ENCODE measurements at regions not wholly inside any gene's neighbourhood (a gene's known extent, or its start where the extent isn't known, plus 50 kb on each side); places are given as distances from the start of the nearest gene placed in this dataset.

DNA sequence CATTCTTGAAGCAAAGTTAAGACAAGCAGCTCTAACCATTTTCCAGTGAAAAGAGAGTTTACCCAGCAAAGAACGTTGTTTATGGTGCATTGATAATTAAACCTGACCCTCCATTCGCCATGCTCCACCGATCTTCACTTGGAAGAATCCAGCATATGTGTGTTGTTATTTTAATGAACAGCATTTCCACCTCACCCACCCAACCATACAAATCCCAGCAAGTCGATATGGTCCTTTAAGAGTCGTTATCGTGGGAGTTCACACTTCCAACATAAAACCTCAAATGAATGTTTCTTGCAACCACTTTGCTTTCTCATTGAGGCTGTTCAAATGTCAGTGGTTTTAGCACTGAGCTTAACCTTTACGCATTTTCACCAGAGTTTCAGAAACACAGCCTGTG lies 147.4 kb upstream of the LDB2 start:
- no peak overlapping the region for H3K27ac ChIP-seq
- no peaks in the 10 kb centered on the region for H3K27me3 ChIP-seq
- no peak overlapping the region for H3K4me3 ChIP-seq
- TF ChIP-seq, protein P1, sequence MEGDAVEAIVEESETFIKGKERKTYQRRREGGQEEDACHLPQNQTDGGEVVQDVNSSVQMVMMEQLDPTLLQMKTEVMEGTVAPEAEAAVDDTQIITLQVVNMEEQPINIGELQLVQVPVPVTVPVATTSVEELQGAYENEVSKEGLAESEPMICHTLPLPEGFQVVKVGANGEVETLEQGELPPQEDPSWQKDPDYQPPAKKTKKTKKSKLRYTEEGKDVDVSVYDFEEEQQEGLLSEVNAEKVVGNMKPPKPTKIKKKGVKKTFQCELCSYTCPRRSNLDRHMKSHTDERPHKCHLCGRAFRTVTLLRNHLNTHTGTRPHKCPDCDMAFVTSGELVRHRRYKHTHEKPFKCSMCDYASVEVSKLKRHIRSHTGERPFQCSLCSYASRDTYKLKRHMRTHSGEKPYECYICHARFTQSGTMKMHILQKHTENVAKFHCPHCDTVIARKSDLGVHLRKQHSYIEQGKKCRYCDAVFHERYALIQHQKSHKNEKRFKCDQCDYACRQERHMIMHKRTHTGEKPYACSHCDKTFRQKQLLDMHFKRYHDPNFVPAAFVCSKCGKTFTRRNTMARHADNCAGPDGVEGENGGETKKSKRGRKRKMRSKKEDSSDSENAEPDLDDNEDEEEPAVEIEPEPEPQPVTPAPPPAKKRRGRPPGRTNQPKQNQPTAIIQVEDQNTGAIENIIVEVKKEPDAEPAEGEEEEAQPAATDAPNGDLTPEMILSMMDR (IDR thresholded peaks at IDR 0.05): no peak
- TF ChIP-seq POLR2A (IDR thresholded peaks at IDR 0.05): no peak
- H3K36me3 ChIP-seq: no peaks in the 10 kb centered on the region
- no peak for DNase-seq
- H3K4me1 ChIP-seq: no peaks in the 10 kb centered on the region
- H3K9me3 ChIP-seq: no peaks in the 10 kb centered on the region
- intact Hi-C loops (cut with DNase I; ENCODE audit: low total_unique reads): no loop called here

DNA sequence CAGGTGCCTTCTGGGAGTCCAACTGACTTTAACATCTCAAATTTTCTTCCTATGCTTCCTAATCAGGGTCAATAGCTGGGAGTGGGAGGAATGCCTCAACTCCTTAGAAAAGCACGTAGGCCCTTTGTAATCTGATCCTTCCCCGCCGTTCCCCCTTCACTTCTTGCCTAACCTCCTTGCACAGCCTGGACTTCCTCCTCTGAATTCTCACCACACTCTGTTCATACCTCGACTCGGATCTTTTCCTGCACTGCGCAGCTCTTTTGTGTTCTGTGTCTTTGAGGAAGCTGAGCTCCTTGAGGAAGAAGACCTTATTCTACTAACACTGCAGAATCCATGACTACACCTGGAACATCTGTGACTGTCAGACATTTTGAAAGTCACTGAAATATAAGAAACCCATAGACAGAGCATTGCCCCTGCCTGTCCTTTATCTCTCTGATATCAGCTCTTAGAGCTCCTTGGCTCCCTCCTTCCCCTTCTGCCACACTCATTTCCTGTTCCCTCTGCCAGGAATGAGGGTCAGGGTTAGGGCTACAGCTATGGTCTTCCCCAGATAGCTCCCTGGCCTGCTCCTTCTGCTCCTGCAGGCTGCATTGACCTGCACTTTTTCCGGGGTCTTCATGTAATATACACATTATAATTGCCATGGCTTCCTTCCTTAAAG lies 140.2 kb upstream of the LDB2 start:
- no peak for DNase-seq
- no peak overlapping the region for H3K27ac ChIP-seq
- H3K27me3 ChIP-seq: no peaks in the 10 kb centered on the region
- no peaks in the 10 kb centered on the region for H3K4me1 ChIP-seq
- H3K9me3 ChIP-seq: no peaks in the 10 kb centered on the region
- no peak for TF ChIP-seq POLR2A (IDR thresholded peaks at IDR 0.05)
- TF ChIP-seq, protein P1 (IDR thresholded peaks at IDR 0.05): no peak
- intact Hi-C loops (cut with DNase I; ENCODE audit: low total_unique reads): no loop called here
- no peaks in the 10 kb centered on the region for H3K36me3 ChIP-seq
- no peak overlapping the region for H3K4me3 ChIP-seq

DNA sequence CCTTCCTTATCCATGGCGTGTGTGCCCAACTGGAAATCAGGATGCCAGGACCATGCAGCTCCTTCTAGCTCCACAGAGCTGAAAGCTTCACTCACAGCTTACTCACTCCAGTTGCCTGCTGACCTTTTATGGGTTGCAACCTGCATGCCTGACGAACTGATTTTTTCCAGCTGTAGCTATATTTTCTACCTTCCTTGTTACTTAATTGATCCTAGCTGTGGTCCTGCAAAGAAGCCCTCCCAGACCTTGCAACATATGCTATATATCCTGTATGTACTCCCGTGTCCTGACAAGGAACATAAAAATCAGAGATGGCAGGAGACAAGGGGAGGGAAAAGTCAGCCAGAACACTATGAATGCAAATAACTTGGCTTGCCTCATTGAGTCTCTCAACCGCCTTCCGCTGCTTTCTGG lies 135.3 kb upstream of the LDB2 start:
- Histone ChIP-seq H3K36me3 (no peaks in the 10 kb centered on the region), H3K27me3 (no peaks in the 10 kb centered on the region), H3K4me1 (no peaks in the 10 kb centered on the region), H3K27ac (peak overlapping the region in 1 of 2 donors; percentile 23), H3K4me3 (no peak overlapping the region), H3K9me3 (no peaks in the 10 kb centered on the region)
- intact Hi-C loops (cut with DNase I; ENCODE audit: low total_unique reads): no loop called here
- TF ChIP-seq POLR2A (IDR thresholded peaks at IDR 0.05): no peak
- TF ChIP-seq, protein P1 (IDR thresholded peaks at IDR 0.05): no peak
- DNase-seq: peak; percentile 35 to 36

DNA sequence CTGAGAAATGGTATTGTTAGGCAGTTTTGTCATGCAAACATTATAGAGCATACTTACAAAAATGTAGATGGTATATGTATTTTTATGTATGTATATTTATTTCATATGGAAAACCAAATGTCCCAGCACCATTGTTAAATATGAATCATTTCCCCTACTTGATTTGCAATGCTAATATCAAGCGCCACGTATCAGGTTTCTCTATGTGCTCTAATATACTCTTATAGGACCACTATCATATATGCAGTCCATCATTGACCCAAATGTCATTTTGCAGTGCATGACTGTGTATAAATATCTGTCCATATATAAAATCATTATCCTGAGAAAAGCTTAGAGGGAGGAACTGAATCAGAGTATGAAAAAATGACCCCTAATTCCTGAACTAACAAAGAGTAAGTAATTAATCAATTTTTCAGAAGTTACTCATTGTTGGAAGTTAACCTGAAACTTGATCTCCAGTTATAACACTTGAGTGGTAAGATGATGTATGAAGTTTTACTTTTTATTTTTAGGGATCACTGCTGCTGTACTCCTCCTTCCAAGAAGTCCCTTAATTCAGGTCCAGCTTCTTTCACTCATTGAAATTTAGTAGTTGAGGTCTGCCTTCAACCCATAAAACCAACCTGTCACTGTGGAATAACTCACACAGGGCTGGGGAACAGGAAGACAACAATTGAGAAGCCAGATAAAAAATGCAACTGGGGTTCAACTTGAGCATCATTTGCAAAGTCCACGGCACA lies 134.8 kb upstream of the LDB2 start:
- intact Hi-C loops (cut with DNase I; ENCODE audit: low total_unique reads): no loop called here

DNA sequence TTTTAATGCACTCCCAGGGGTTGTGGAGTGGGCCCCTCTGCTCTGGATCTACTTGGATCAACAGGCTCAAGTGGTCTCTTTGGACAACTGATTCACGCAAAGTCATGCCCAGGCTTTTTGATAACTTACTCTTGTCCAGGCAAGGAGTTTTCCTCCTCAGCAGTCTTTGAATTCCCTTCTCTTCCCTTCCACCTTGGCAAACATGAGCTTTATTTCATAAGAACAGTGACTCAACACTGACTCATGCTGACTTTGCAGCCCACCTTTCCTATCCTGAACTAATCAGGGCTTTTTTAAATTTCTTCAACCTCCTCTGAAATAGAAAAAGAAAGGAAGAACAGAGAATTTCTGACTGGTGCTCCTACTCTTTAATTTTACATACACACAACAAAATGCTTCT lies 132.1 kb upstream of the LDB2 start:
- intact Hi-C loops (cut with DNase I; ENCODE audit: low total_unique reads): no loop called here
- no peak for TF ChIP-seq POLR2A (IDR thresholded peaks at IDR 0.05)
- TF ChIP-seq, protein P1 (IDR thresholded peaks at IDR 0.05): no peak

More for the DNA sequence above, 134.8 kb upstream of the LDB2 start:
- Histone ChIP-seq H3K9me3 (no peaks in the 10 kb centered on the region), H3K36me3 (no peaks in the 10 kb centered on the region), H3K4me3 (no peak overlapping the region), H3K4me1 (no peaks in the 10 kb centered on the region), H3K27ac (peak overlapping the region in 1 of 2 donors; percentile 23), H3K27me3 (no peaks in the 10 kb centered on the region)
- TF ChIP-seq POLR2A (IDR thresholded peaks at IDR 0.05): no peak
- TF ChIP-seq, protein P1 (IDR thresholded peaks at IDR 0.05): no peak
- DNase-seq: no peak

More for the DNA sequence above, 132.1 kb upstream of the LDB2 start:
- H3K27me3 ChIP-seq: no peaks in the 10 kb centered on the region
- H3K36me3 ChIP-seq: no peaks in the 10 kb centered on the region
- H3K9me3 ChIP-seq: no peaks in the 10 kb centered on the region
- DNase-seq: peak; percentile 35 to 41
- H3K27ac ChIP-seq: peak overlapping the region in 1 of 2 donors; percentile 65
- no peak overlapping the region for H3K4me3 ChIP-seq
- H3K4me1 ChIP-seq: no peaks in the 10 kb centered on the region
